SJSA1 (cell line): ENCODE measurements at regions not wholly inside any gene's neighbourhood (a gene's known extent, or its start where the extent isn't known, plus 50 kb on each side); places are given as distances from the start of the nearest gene placed in this dataset.

Source experiments
- DNase-seq, 2 experiments: peaks; one replicate each; pipeline ENCODE4 v3.0.0-alpha.2; 2015 to 2020; ENCODE audit warnings: low spot score in 2 of 2, low read depth in 1 of 2
- H3K27ac ChIP-seq: fragments of 250-450 bp; sonication (Bioruptor Pico); 2 replicates; pipeline ENCODE4 v1.5.1; 2020; ENCODE audit warnings: mild to moderate bottlenecking, moderate library complexity
- H3K27me3 ChIP-seq: fragments of 250-450 bp; sonication (Bioruptor Pico); replicated peaks from 2 replicates; pipeline ENCODE4 v1.5.1; 2020; ENCODE audit warnings: mild to moderate bottlenecking, moderate library complexity
- H3K36me3 ChIP-seq: fragments of 250-450 bp; sonication (Bioruptor Pico); 2 replicates; pipeline ENCODE4 v1.5.1; 2020; ENCODE audit warnings: mild to moderate bottlenecking
- H3K4me1 ChIP-seq: fragments of 250-450 bp; sonication (Bioruptor Pico); replicated peaks from 2 replicates; pipeline ENCODE4 v1.6.1; 2021; ENCODE audit warnings: mild to moderate bottlenecking
- H3K4me3 ChIP-seq: fragments of 250-450 bp; sonication (Bioruptor Pico); 2 replicates; pipeline ENCODE4 v1.5.1; 2020; ENCODE audit warnings: mild to moderate bottlenecking
- H3K9me3 ChIP-seq: fragments of 250-450 bp; sonication (Bioruptor Pico); replicated peaks from 2 replicates; pipeline ENCODE4 v1.5.1; 2020; ENCODE audit warnings: mild to moderate bottlenecking

DNA sequence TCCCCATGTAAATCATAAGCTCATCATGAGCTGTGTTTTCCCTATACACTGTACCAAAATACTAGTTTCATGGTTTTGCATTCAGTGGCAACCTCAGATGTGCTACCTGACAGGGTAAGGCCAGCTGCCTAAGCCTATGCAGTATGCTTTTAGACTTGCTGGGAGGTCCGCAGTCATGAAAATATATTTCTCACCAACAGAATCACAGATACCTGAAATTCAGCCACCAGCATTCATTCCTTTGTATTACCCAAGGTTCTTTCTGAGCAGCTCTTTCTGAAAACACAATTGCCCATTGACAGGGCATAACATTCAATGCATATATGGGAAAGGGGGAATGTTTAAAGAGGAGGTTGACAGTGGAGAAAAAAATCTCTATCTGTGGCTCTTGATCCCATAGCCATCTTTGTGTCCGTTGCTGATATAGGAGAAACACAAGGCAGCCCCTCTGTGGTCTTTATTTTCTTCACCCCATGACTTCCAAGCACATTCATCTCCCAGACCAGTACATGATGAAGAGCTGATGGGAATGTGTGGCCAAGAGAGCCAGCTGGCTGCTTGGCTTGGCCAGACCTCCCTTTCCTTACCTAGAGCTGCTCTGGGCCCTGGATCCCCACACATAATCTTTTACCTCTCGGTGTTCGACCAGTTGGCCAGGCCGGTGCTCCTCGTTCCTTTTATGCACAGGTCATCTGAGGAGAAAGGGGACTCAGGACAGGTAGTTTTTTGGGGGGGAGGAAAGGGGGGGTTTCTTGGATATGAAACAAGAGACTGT lies 162.9 kb downstream of the KCNA5 start:
- Histone ChIP-seq H3K27ac (no peak overlapping the region), H3K4me1 (no peaks in the 10 kb centered on the region)

DNA sequence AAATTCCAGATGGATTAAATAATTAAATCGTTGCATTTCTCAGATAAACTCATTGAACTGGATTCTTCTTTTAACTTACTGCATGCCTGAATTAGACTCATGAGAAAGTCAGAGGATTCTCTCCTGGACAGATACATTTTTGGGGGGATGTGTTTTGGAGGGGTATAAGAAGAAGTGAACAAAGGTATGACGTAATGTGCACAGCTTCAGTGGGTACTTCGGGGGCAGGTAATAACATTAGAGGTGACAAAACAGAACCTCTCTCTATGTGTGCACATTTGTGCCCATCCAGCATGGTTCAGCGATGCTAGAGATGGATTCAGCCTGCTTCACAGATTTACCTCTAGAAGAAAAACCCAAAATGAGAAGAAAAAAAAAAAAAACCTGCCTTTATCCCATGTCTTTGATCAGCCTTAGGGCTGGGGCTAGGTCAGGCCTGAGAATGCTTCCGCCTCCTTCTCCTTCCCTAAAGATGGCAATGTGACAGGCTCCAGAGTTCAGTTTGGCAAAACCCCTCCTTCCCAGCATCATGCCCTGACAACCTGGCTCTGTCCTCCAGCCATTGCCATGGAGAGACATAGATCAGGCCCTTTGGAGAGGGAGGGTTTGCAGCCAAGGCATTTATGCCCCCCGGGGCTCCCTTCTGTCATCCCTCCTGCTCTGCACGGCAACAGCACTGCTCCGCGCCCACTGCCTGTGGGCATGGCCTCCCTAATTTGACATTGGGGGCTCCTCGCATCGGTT lies 166.7 kb downstream of the KCNA5 start:
- Histone ChIP-seq H3K4me3 (no peak overlapping the region), H3K27me3 (no peaks in the 10 kb centered on the region), H3K36me3 (no peaks in the 10 kb centered on the region), H3K27ac (no peak overlapping the region), H3K4me1 (no peaks in the 10 kb centered on the region), H3K9me3 (no peaks in the 10 kb centered on the region; the same call in 1 of the 2 replicates)
- DNase-seq, result no peak

More for the DNA sequence above, 162.9 kb downstream of the KCNA5 start:
- Histone ChIP-seq H3K4me3 (no peak overlapping the region), H3K9me3 (no peaks in the 10 kb centered on the region; the same call in 1 of the 2 replicates), H3K36me3 (no peaks in the 10 kb centered on the region), H3K27me3 (no peaks in the 10 kb centered on the region)
- no peak for DNase-seq

DNA sequence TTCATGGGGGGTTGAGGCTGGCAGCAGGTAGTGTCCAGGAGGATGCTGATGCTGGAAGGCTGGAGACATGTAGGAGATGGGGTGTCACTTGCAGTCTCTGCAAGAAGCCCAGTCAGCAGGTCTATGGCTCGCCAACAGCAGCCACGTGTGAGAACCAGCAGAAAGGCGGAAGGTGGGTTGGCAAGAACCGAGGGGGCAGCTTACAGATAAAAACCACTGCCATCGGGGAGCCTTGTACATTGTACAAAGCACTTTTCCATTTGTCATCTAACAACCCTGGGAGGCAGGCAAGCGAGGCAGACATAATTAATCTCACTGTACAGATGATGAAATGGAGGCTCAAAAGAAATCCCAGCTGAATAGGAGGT lies 167.2 kb downstream of the KCNA5 start:
- Histone ChIP-seq H3K9me3 (no peaks in the 10 kb centered on the region), H3K4me1 (no peaks in the 10 kb centered on the region), H3K27ac (no peak overlapping the region), H3K4me3 (no peak overlapping the region), H3K27me3 (no peaks in the 10 kb centered on the region), H3K36me3 (no peaks in the 10 kb centered on the region)
- no peak for DNase-seq

DNA sequence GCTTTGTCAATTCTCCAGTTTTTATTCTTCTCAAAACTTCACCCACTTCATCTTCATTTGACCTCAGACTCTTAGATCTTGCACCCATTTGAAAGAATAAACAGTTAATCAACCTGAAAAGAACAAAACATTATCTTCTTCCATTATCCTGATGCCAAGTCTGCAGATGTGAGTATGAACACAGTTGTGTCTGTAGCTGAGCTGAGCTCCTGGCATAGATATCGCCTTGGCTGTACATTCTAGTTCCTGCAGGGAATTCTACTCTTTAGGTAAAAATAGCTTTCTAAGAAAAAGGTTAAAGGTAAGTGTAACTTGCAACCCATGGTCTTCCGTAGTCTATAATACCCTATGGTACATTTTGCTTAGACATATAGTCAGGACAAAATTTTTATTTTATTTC lies 169.7 kb downstream of the KCNA5 start:
- no peaks in the 10 kb centered on the region for H3K36me3 ChIP-seq
- no peaks in the 10 kb centered on the region for H3K9me3 ChIP-seq
- no peak overlapping the region for H3K4me3 ChIP-seq
- H3K27me3 ChIP-seq, result no peaks in the 10 kb centered on the region
- H3K4me1 ChIP-seq, result no peaks in the 10 kb centered on the region
- no peak overlapping the region for H3K27ac ChIP-seq
- no peak for DNase-seq

DNA sequence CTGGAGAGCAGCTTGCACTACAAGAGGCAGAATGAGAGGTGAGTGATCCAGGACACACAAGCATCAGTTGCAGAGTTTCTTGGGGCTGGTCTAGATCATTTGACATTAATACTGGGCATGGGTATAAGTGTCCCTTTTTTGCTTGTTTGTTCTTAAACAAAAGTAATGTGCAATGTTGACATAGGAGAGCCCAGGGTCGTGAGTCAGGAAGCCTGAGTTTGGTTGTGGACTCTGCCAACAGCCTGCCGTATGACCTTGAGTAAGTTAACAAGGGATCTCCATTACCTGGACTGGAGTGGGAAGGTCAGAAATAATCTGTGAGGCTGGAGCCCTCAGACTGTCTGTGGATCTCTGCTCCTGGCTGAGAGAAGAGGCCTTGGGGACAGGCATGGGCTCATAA lies 170.3 kb downstream of the KCNA5 start:
- H3K9me3 ChIP-seq, result no peaks in the 10 kb centered on the region
- H3K27me3 ChIP-seq, result no peaks in the 10 kb centered on the region
- no peak for DNase-seq
- no peaks in the 10 kb centered on the region for H3K36me3 ChIP-seq
- H3K27ac ChIP-seq, result no peak overlapping the region
- no peaks in the 10 kb centered on the region for H3K4me1 ChIP-seq
- no peak overlapping the region for H3K4me3 ChIP-seq

DNA sequence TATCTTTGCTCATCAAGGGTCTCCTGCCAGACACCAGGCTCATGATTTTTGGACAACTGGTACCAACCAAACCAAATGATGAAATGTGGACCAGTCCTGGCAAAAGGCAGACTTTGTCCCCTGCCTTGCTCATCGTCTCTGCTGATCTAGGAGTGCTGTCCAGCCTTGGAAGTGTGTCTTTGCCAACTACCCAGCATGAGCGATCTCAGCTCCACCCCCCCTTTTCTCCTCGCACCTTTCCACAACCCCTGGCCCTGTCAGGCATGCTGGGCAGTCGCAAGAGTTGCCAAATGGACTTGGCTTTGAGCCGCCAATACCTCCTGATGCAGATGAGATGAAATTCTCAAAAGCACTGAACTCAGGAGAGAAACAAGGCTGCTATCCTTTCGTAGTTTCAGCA lies 174.3 kb downstream of the KCNA5 start:
- Histone ChIP-seq H3K36me3 (no peaks in the 10 kb centered on the region), H3K27ac (no peak overlapping the region), H3K4me3 (no peak overlapping the region), H3K9me3 (no peaks in the 10 kb centered on the region), H3K27me3 (no peaks in the 10 kb centered on the region), H3K4me1 (no peaks in the 10 kb centered on the region)
- no peak for DNase-seq

DNA sequence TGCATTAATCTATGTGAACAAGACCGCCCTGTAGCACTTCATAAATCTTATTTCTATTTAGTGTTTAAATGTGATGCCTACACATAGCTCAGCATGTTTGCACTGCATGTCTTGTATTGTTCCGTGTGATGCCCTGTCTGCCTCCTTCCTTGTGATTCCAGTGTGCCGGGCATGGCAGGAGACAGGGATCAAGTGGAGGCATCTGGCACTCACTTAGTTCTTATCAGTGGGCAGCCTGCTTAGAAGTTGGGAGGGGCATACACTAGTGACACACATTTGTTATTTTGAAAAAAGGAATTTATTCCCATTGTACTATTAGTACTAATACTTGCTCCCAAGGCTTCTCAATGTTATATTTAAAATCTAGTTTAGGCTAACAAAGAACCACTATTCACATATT lies 176.4 kb downstream of the KCNA5 start:
- Histone ChIP-seq H3K36me3 (no peaks in the 10 kb centered on the region), H3K4me3 (no peak overlapping the region), H3K27me3 (no peaks in the 10 kb centered on the region), H3K4me1 (no peaks in the 10 kb centered on the region), H3K27ac (no peak overlapping the region), H3K9me3 (no peaks in the 10 kb centered on the region)
- no peak for DNase-seq

DNA sequence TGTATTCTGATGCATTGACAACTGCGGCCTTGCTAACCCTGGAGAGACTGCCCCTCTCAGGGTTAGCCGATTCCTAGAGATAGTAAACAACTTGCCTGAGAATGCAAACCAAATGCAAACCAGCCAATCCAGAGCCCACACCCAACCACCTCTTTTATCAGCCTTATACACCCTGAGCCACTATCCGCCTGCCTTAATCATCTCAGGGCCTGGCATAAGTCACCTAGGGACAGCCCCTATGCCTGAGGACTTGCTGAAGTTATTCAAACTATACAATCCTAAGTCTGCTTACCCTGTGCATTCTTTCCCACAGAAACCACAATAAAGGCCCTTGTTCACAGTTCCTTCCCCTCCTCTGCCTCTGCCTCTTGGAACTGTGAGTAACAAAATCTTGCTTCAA lies 177.2 kb downstream of the KCNA5 start:
- Histone ChIP-seq H3K27me3 (no peaks in the 10 kb centered on the region), H3K4me3 (no peak overlapping the region), H3K27ac (no peak overlapping the region), H3K4me1 (no peaks in the 10 kb centered on the region), H3K9me3 (no peaks in the 10 kb centered on the region), H3K36me3 (no peaks in the 10 kb centered on the region)
- DNase-seq, result no peak

DNA sequence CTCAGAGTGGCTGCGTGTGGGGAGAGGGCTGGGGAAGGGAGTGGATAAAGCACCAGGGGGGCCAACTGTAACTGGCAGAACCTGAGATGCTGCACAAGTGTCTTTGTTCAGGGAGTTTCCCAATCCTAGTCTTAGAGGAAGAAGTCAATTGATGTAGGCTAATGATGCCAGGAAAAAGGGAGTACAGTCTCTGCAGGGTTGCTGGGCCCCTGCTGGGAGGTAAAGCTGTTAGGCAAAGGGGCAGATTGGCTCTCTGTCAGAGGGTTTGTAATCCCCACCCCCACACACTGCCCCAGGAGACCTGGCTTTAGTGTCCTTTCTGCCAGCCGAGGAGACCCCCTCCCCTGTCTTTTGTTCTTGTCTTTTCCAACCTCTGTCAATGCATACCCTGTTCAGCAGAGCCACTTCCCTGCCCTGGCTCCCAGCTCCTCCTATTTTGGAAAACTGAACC lies 178.4 kb downstream of the KCNA5 start:
- no peaks in the 10 kb centered on the region for H3K4me1 ChIP-seq
- H3K9me3 ChIP-seq, result no peaks in the 10 kb centered on the region; the same call in 1 of the 2 replicates
- H3K36me3 ChIP-seq, result no peaks in the 10 kb centered on the region
- DNase-seq, result no peak
- H3K27ac ChIP-seq, result no peak overlapping the region
- no peaks in the 10 kb centered on the region for H3K27me3 ChIP-seq
- H3K4me3 ChIP-seq, result no peak overlapping the region

DNA sequence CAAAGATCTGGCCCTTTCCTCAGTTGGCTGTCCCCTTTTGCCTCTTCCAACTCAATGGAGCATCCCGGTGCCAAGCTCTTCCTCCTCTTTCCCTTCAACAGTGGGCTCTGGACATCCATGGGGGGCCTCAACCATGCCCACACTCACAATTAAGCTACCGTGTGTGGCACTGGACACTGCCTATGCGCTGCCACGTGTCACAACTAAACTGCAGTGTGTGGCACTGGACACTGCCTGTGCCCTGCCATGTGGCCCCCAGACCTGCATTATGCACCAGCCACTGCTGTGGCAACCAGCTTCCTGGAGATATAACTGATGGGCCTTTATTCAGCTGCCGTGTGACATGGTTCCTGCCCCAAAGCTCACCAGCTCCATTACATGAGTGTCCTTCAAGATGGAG lies 179.1 kb downstream of the KCNA5 start:
- H3K4me1 ChIP-seq, result no peaks in the 10 kb centered on the region
- H3K36me3 ChIP-seq, result no peaks in the 10 kb centered on the region
- no peak overlapping the region for H3K27ac ChIP-seq
- no peak overlapping the region for H3K4me3 ChIP-seq
- H3K27me3 ChIP-seq, result no peaks in the 10 kb centered on the region
- no peak for DNase-seq
- no peaks in the 10 kb centered on the region; the same call in 1 of the 2 replicates for H3K9me3 ChIP-seq

DNA sequence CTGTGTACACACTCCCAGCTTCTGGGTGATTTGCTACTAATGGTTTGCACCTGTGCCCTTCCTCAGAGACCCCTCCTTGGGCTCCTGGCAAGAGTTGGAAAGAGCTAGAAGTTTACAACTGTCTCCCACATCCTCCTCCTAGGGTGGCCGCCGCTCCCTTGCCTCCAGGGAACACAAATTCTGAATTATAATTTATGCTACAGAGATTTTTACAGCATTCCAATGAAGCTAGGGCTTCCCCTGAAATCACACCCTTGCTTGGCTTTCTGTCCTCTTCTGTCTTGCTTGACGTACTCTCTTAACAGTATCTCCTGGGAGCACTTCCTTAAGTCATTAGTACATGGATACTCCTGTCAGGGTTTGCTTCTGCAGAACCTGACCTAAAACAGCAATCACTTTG lies 180.2 kb downstream of the KCNA5 start:
- Histone ChIP-seq H3K36me3 (no peaks in the 10 kb centered on the region), H3K27me3 (no peaks in the 10 kb centered on the region), H3K4me3 (no peak overlapping the region), H3K27ac (no peak overlapping the region), H3K4me1 (no peaks in the 10 kb centered on the region), H3K9me3 (no peaks in the 10 kb centered on the region; the same call in 1 of the 2 replicates)
- no peak for DNase-seq

DNA sequence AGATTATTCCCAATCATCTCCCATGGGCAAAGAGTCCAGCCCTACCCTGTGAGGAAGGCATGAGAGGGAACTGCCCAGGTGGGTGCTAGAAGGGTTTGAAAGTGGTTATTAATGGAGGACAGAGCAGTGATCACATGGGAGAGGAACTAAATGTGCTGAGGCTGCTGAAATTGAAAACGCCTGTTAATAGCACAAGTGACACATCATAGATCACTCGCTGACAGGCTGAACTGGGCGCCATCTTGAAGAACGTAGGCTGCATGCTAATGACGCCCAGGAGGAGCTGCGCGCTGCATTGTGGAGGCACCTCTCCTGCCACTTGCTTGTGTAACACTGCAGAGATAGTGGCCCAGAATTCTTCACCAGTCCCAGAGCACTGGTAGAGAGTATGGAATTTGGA lies 182.9 kb downstream of the KCNA5 start:
- peaks cover 3% of the 10 kb centered on the region; the same call in 1 of the 2 replicates for H3K9me3 ChIP-seq
- H3K27ac ChIP-seq, result no peak overlapping the region
- H3K27me3 ChIP-seq, result no peaks in the 10 kb centered on the region
- DNase-seq, result no peak
- no peaks in the 10 kb centered on the region for H3K36me3 ChIP-seq
- H3K4me3 ChIP-seq, result no peak overlapping the region
- no peaks in the 10 kb centered on the region; the same call in 1 of the 2 replicates for H3K4me1 ChIP-seq

DNA sequence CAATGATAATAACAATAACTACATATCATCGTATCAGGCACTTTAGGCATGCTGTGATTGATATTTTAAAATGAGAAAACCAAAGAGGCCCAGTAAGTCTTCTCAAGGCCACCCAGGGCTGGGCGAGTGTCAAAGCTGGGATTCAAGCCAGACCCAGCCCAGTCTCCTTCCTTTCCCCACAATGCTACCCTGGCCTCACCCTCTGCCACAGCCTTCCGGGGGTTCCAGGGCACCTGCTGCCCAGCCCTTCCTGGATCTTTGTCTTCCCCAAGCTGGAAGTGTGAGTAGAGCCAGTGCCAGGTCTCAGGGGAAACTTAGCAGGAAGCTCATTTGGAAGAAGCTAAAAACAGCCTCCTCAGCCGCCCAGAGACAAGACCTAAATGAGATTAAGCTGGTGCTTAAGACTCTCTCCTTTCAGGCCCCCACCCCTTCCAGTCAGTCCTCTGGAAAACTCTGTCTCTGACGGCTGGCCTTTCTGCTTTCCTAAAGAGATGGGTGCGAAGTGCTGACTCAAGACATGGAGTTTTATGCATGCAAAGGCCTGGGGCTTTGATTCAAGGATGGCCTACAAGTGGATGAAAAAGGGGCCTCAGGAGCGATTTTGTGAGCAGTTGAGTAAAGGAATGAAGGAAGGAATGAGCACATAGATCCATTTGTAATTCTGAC lies 184.2 kb downstream of the KCNA5 start:
- H3K27me3 ChIP-seq, result no peaks in the 10 kb centered on the region
- H3K4me1 ChIP-seq, result no peaks in the 10 kb centered on the region; the same call in 1 of the 2 replicates
- no peak for DNase-seq
- no peak overlapping the region for H3K4me3 ChIP-seq
- no peak overlapping the region for H3K27ac ChIP-seq
- peaks cover 3% of the 10 kb centered on the region; the same call in 1 of the 2 replicates for H3K9me3 ChIP-seq
- no peaks in the 10 kb centered on the region for H3K36me3 ChIP-seq

DNA sequence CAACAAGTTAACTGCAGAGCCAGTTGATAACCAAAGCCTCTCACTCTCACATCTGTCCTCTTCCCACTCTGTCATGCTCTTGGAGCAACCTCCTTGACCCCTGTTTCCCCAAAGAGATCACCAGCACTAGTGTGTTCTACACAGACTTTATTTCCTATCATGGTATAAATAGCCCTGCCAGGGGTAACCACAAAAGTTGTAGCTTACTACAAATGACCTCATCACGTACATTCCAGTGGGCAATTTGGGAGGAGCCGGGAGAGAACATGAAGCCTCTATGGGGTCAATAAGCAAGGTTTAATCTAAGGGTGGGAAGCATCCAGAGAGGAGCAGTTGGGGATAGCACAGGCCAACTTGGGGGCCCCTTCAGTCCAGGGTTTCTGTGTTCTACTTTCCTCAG lies 186.5 kb downstream of the KCNA5 start:
- H3K27ac ChIP-seq, result no peak overlapping the region
- peaks cover 3% of the 10 kb centered on the region; the same call in 1 of the 2 replicates for H3K9me3 ChIP-seq
- H3K4me3 ChIP-seq, result no peak overlapping the region
- H3K4me1 ChIP-seq, result no peaks in the 10 kb centered on the region; the same call in 1 of the 2 replicates
- no peaks in the 10 kb centered on the region for H3K27me3 ChIP-seq
- DNase-seq, result no peak
- no peaks in the 10 kb centered on the region for H3K36me3 ChIP-seq
